ENCODE measurements at regions not wholly inside any gene's neighbourhood (a gene's known extent, or its start where the extent isn't known, plus 50 kb on each side); places are given as distances from the start of the nearest gene placed in this dataset.

DNA sequence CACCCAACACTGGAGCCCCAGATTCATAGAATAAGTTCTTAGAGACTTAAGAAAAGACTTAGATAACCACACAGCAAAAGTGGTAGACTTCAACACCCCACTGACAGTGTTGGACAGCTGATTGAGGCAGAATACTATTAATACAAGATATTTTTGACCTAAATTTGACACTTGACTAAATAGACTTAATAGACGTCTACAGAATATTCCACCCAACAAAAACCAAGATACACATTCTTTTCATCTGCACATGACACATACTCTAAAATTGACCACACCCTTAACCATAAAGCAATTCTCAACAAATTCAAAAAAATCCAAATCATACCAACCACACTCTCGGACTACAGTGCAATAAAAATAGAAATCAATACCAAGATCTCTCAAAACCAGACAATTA, 179.8 kb upstream of the TPM1 start:
- Mint-ChIP-seq H3K4me1 (no peaks in the 10 kb centered on the region), H3K9me3 (ENCODE audit: insufficient read depth) (peaks cover 4% of the 10 kb centered on the region), H3K27me3 (peaks cover 42% of the 10 kb centered on the region), H3K4me3 (no peak overlapping the region), H3K27ac (no peak overlapping the region)
- intact Hi-C loops (cut with micrococcal nuclease), result no loop called here
- ATAC-seq (ENCODE audit: low read depth) (no peak), DNase-seq (no peak)
- WGBS (ENCODE audit: insufficient coverage), result no CpG with 5 or more reads among the region's 2 CpGs
- CTCF ChIA-PET, result no interaction called here
- Histone ChIP-seq H4K20me1 (ENCODE audit: control insufficient read depth, insufficient read depth, low read length, poor library complexity, severe bottlenecking) (no peaks in the 10 kb centered on the region), H3K4me3 (ENCODE audit: control extremely low read depth in 1 of 5, extremely low read depth in 1 of 5, insufficient read depth in 1 of 5, low read depth in 2 of 5, low read length in 4 of 5) (no peak overlapping the region), H3K4me2 (replicated peaks; ENCODE audit: low read depth, low read length, poor library complexity, severe bottlenecking) (no peak overlapping the region), H3K79me2 (ENCODE audit: control insufficient read depth, insufficient read depth, low read length) (no peaks in the 10 kb centered on the region), H3K27ac (ENCODE audit: low read length in 2 of 2) (no peak overlapping the region), H3K9ac (ENCODE audit: low read length) (no peak overlapping the region), H2AFZ (ENCODE audit: insufficient read depth, low read depth, low read length, poor library complexity, severe bottlenecking) (no peak overlapping the region), H3K36me3 (replicated peaks in 1 of 2; ENCODE audit: control extremely low read depth in 1 of 2, control insufficient read depth in 1 of 2, extremely low read depth in 1 of 2, insufficient read depth in 2 of 2, low read length in 1 of 2) (no peaks in the 10 kb centered on the region), H3K4me1 (ENCODE audit: control insufficient read depth in 2 of 2, insufficient read depth in 2 of 2, low read length in 2 of 2) (no peaks in the 10 kb centered on the region), H3K9me3 (ENCODE audit: control extremely low read depth in 1 of 3, control insufficient read depth in 2 of 3, insufficient read depth in 1 of 3, low read length in 2 of 3) (no peaks in the 10 kb centered on the region), H3K27me3 (replicated peaks in 1 of 4; ENCODE audit: control extremely low read depth in 1 of 4, control insufficient read depth in 3 of 4, insufficient read depth in 4 of 4, low read length in 3 of 4) (no peaks in the 10 kb centered on the region)
- POLR2A ChIA-PET, result no interaction called here
- TF ChIP-seq CTCF (IDR thresholded peaks at IDR 0.05) (no peak), EZH2 (IDR thresholded peaks at IDR 0.05; ENCODE audit: borderline replicate concordance, insufficient read depth, low read depth, low read length, poor library complexity, severe bottlenecking) (no peak)

- intact Hi-C loops (cut with micrococcal nuclease), result no loop called here
- WGBS (ENCODE audit: insufficient coverage), result 98% methylated on average over 5 of the region's 6 CpGs
- no peak overlapping the region for H3K27ac Mint-ChIP-seq
- DNase-seq (no peak), ATAC-seq (ENCODE audit: low read depth) (no peak)
- CTCF ChIA-PET, result no interaction called here
- Histone ChIP-seq H3K36me3 (replicated peaks in 1 of 2; ENCODE audit: control extremely low read depth in 1 of 2, control insufficient read depth in 1 of 2, extremely low read depth in 1 of 2, insufficient read depth in 2 of 2, low read length in 1 of 2) (no peaks in the 10 kb centered on the region), H3K4me1 (ENCODE audit: control insufficient read depth in 2 of 2, insufficient read depth in 2 of 2, low read length in 2 of 2) (no peaks in the 10 kb centered on the region), H3K9me3 (ENCODE audit: control extremely low read depth in 1 of 3, control insufficient read depth in 2 of 3, insufficient read depth in 1 of 3, low read length in 2 of 3) (no peaks in the 10 kb centered on the region), H2AFZ (ENCODE audit: insufficient read depth, low read depth, low read length, poor library complexity, severe bottlenecking) (no peak overlapping the region), H3K79me2 (ENCODE audit: control insufficient read depth, insufficient read depth, low read length) (no peaks in the 10 kb centered on the region), H4K20me1 (ENCODE audit: control insufficient read depth, insufficient read depth, low read length, poor library complexity, severe bottlenecking) (no peaks in the 10 kb centered on the region), H3K27ac (ENCODE audit: low read length in 2 of 2) (no peak overlapping the region), H3K4me2 (replicated peaks; ENCODE audit: low read depth, low read length, poor library complexity, severe bottlenecking) (no peak overlapping the region), H3K9ac (ENCODE audit: low read length) (no peak overlapping the region), H3K27me3 (replicated peaks in 1 of 4; ENCODE audit: control extremely low read depth in 1 of 4, control insufficient read depth in 3 of 4, insufficient read depth in 4 of 4, low read length in 3 of 4) (no peaks in the 10 kb centered on the region), H3K4me3 (ENCODE audit: control extremely low read depth in 1 of 5, extremely low read depth in 1 of 5, insufficient read depth in 1 of 5, low read depth in 2 of 5, low read length in 4 of 5) (no peak overlapping the region)
- no peaks in the 10 kb centered on the region for H3K4me1 Mint-ChIP-seq
- TF ChIP-seq EZH2 (IDR thresholded peaks at IDR 0.05; ENCODE audit: borderline replicate concordance, insufficient read depth, low read depth, low read length, poor library complexity, severe bottlenecking), result no peak
- no peak for TF ChIP-seq CTCF (IDR thresholded peaks at IDR 0.05)
- peaks cover 3% of the 10 kb centered on the region for H3K9me3 Mint-ChIP-seq (ENCODE audit: insufficient read depth)
- H3K27me3 Mint-ChIP-seq, result peaks cover 21% of the 10 kb centered on the region
- POLR2A ChIA-PET, result no interaction called here
- no peak overlapping the region for H3K4me3 Mint-ChIP-seq
These were observed 176.2 kb upstream of the TPM1 start for GRCh38 chr15:62866366-62866765.

Measured in B cell (primary cell).